ENCODE measurements at regions not wholly inside any gene's neighbourhood (a gene's known extent, or its start where the extent isn't known, plus 50 kb on each side); places are given as distances from the start of the nearest gene placed in this dataset.

- ChIA-PET CTCF (no interaction called here), POLR2A (no interaction called here)
- no peak for DNase-seq (ENCODE audit: low read depth)
- Histone ChIP-seq H3K4me3 (ENCODE audit: low read depth, low read length) (no peak overlapping the region), H3K36me3 (ENCODE audit: control insufficient read depth, insufficient read depth, low read length) (no peaks in the 10 kb centered on the region), H3K27me3 (ENCODE audit: control insufficient read depth, insufficient read depth, low read length) (no peaks in the 10 kb centered on the region)
- TF ChIP-seq CTCF (IDR thresholded peaks at IDR 0.05; ENCODE audit: insufficient read depth, low read depth, low read length): no peak
Observed at GRCh38 chr15:61681038-61681418, 379.2 kb downstream of the VPS13C start.

- Histone ChIP-seq H3K27me3 (ENCODE audit: control insufficient read depth, insufficient read depth, low read length) (no peaks in the 10 kb centered on the region), H3K36me3 (ENCODE audit: control insufficient read depth, insufficient read depth, low read length) (no peaks in the 10 kb centered on the region), H3K4me3 (ENCODE audit: low read depth, low read length) (no peak overlapping the region)
- TF ChIP-seq CTCF (IDR thresholded peaks at IDR 0.05; ENCODE audit: insufficient read depth, low read depth, low read length): no peak
- CTCF ChIA-PET: no interaction called here
- no peak for DNase-seq (ENCODE audit: low read depth)
- POLR2A ChIA-PET: no interaction called here
Observed at GRCh38 chr15:61680260-61681037, 379.8 kb downstream of the VPS13C start.

GRCh38 chr15:61671736-61672135 is 388.5 kb downstream of the VPS13C start:
- TF ChIP-seq CTCF (IDR thresholded peaks at IDR 0.05; ENCODE audit: insufficient read depth, low read depth, low read length): no peak
- ChIA-PET POLR2A (no interaction called here), CTCF (no interaction called here)
- DNase-seq (ENCODE audit: low read depth): no peak
- H3K36me3 ChIP-seq (ENCODE audit: control insufficient read depth, insufficient read depth, low read length): no peaks in the 10 kb centered on the region
- H3K4me3 ChIP-seq (ENCODE audit: low read depth, low read length): no peak overlapping the region
- H3K27me3 ChIP-seq (ENCODE audit: control insufficient read depth, insufficient read depth, low read length): no peaks in the 10 kb centered on the region

- ChIA-PET CTCF (interaction anchor here (1.9 kb wide), 1 partner anchor 20 kb away, joined by 4 read pairs; no protein-coding TSS in a partner anchor), POLR2A (no interaction called here)
- H3K36me3 ChIP-seq (ENCODE audit: control insufficient read depth, insufficient read depth, low read length): no peaks in the 10 kb centered on the region
- H3K27me3 ChIP-seq (ENCODE audit: control insufficient read depth, insufficient read depth, low read length): no peaks in the 10 kb centered on the region
- no peak overlapping the region for H3K4me3 ChIP-seq (ENCODE audit: low read depth, low read length)
- no peak for TF ChIP-seq CTCF (IDR thresholded peaks at IDR 0.05; ENCODE audit: insufficient read depth, low read depth, low read length)
- no peak for DNase-seq (ENCODE audit: low read depth)
Observed at GRCh38 chr15:61668444-61668843, 391.8 kb downstream of the VPS13C start.

- ChIA-PET POLR2A (no interaction called here), CTCF (no interaction called here)
- Histone ChIP-seq H3K27me3 (ENCODE audit: control insufficient read depth, insufficient read depth, low read length) (no peaks in the 10 kb centered on the region), H3K36me3 (ENCODE audit: control insufficient read depth, insufficient read depth, low read length) (no peaks in the 10 kb centered on the region), H3K4me3 (ENCODE audit: low read depth, low read length) (no peak overlapping the region)
- no peak for DNase-seq (ENCODE audit: low read depth)
- no peak for TF ChIP-seq CTCF (IDR thresholded peaks at IDR 0.05; ENCODE audit: insufficient read depth, low read depth, low read length)
Observed at GRCh38 chr15:61661791-61662190, 398.5 kb downstream of the VPS13C start.

Data from BJ (cell line).